Rectal smooth muscle tissue (tissue), 1 donor: ENCODE measurements at regions not wholly inside any gene's neighbourhood (a gene's known extent, or its start where the extent isn't known, plus 50 kb on each side); places are given as distances from the start of the nearest gene placed in this dataset.

Experiments used
- H3K27ac ChIP-seq: one replicate; pipeline ENCODE4 v1.7.0; 2013; ENCODE audit warnings: low read depth, low read length, inconsistent platforms
- H3K27me3 ChIP-seq: one replicate; pipeline ENCODE4 v1.7.0; 2013; ENCODE audit warnings: low read length; ENCODE audit not compliant: control insufficient read depth, insufficient read depth
- H3K36me3 ChIP-seq: one replicate; pipeline ENCODE4 v1.7.0; 2013; ENCODE audit warnings: low read length; ENCODE audit not compliant: control insufficient read depth, insufficient read depth
- H3K4me1 ChIP-seq: one replicate; pipeline ENCODE4 v1.7.0; 2013; ENCODE audit warnings: low read length; ENCODE audit not compliant: control insufficient read depth, insufficient read depth
- H3K4me3 ChIP-seq: one replicate; pipeline ENCODE4 v1.7.0; 2013; ENCODE audit warnings: low read length
- H3K9ac ChIP-seq: one replicate; pipeline ENCODE4 v1.7.0; 2013; ENCODE audit warnings: low read length

DNA sequence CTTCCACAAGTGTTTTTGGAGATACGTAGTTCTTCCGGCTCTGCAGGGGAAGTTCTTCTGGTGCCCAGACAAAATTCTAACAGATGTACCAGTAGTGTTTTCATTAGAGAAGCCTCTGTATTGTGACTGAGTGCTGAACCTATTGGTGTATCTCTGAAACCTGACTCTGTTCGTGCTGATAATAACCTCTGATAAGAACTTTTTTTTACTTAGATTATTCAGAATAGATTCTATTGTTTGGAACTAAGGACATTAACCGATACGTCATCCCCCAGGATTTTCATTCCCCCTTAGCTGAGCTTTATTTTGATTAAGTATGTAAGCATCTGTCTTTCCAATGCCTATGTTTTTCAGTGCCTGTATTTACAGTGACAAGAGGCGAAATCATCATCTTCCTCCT, 362.9 kb downstream of the PDGFC start:
- peaks cover 3% of the 10 kb centered on the region for H3K4me1 ChIP-seq
- H3K36me3 ChIP-seq = no peaks in the 10 kb centered on the region
- no peak overlapping the region for H3K27ac ChIP-seq
- H3K27me3 ChIP-seq = no peaks in the 10 kb centered on the region
- H3K4me3 ChIP-seq = no peak overlapping the region
- H3K9ac ChIP-seq = no peak overlapping the region

DNA sequence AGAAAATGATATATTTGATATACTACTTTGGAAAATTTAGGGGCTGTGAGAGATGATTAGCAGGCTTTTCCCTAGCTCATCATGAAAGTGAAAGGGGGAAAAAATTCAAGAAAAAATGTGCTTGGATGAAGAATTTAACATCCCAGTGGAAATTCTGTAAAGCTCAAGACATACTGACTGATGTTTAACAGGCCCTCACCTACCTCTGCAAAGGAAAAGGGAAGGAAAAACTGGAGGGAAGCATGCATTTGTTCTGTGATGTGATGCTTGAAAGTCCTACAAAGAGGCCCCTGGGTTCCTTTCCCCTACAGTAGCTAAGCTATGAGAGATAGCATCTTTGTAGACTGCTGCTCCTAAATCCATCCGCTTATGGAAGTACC, 364.1 kb downstream of the PDGFC start:
- no peak overlapping the region for H3K9ac ChIP-seq
- H3K4me3 ChIP-seq = no peak overlapping the region
- no peaks in the 10 kb centered on the region for H3K27me3 ChIP-seq
- H3K27ac ChIP-seq = no peak overlapping the region
- no peaks in the 10 kb centered on the region for H3K36me3 ChIP-seq
- H3K4me1 ChIP-seq = peaks cover 3% of the 10 kb centered on the region

GRCh38 chr4:156606554-156607477, 364.8 kb downstream of the PDGFC start:
- Histone ChIP-seq H3K36me3 (no peaks in the 10 kb centered on the region), H3K4me1 (peaks cover 3% of the 10 kb centered on the region), H3K4me3 (no peak overlapping the region), H3K27me3 (no peaks in the 10 kb centered on the region), H3K9ac (no peak overlapping the region), H3K27ac (no peak overlapping the region)

GRCh38 chr4:156598138-156598681, 373.4 kb downstream of the PDGFC start:
- Histone ChIP-seq H3K4me3 (no peak overlapping the region), H3K4me1 (no peaks in the 10 kb centered on the region), H3K27me3 (no peaks in the 10 kb centered on the region), H3K27ac (no peak overlapping the region), H3K9ac (no peak overlapping the region), H3K36me3 (no peaks in the 10 kb centered on the region)

DNA sequence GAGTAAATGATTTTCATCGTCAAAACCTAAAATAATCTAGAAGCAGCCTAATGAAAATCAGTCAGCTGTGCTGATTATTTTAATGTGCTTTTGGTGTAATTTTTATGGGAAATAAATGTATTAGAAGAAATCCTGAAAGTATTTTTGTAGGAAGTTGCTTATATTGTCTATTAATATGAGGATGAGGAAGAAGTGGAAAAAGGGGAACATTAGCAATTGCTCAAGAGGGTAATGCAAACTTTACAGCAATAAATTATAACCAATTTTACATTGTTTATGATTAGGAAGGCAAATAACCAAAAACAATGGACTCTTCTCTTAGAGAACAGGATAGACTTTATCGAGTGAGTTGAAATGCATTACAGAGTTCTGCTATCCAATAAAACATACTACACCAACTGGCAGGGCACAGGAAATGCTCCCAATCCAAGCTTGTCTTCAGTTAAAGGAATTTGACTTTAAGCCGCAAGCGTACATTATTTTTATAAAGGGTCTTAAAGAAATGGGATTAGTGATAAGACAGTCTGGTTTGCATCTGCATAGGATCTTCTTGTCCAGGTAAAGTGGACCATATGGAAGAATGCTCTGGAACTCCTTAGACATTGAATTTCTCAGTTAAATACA, 374.8 kb downstream of the PDGFC start:
- H3K4me1 ChIP-seq = no peaks in the 10 kb centered on the region
- no peaks in the 10 kb centered on the region for H3K27me3 ChIP-seq
- H3K27ac ChIP-seq = no peak overlapping the region
- H3K4me3 ChIP-seq = no peak overlapping the region
- no peaks in the 10 kb centered on the region for H3K36me3 ChIP-seq
- no peak overlapping the region for H3K9ac ChIP-seq

- Histone ChIP-seq H3K4me1 (no peaks in the 10 kb centered on the region), H3K36me3 (no peaks in the 10 kb centered on the region), H3K9ac (no peak overlapping the region), H3K4me3 (no peak overlapping the region), H3K27ac (no peak overlapping the region), H3K27me3 (no peaks in the 10 kb centered on the region)
Measured at GRCh38 chr4:156596026-156596425, 375.6 kb downstream of the PDGFC start.

GRCh38 chr4:156595041-156595440, 376.6 kb downstream of the PDGFC start:
- no peaks in the 10 kb centered on the region for H3K27me3 ChIP-seq
- H3K4me1 ChIP-seq = no peaks in the 10 kb centered on the region
- H3K36me3 ChIP-seq = no peaks in the 10 kb centered on the region
- H3K9ac ChIP-seq = no peak overlapping the region
- no peak overlapping the region for H3K27ac ChIP-seq
- no peak overlapping the region for H3K4me3 ChIP-seq

GRCh38 chr4:156594624-156595023, 377.0 kb downstream of the PDGFC start:
- H3K4me3 ChIP-seq = no peak overlapping the region
- H3K9ac ChIP-seq = no peak overlapping the region
- H3K27me3 ChIP-seq = no peaks in the 10 kb centered on the region
- H3K27ac ChIP-seq = no peak overlapping the region
- H3K36me3 ChIP-seq = no peaks in the 10 kb centered on the region
- H3K4me1 ChIP-seq = no peaks in the 10 kb centered on the region

- H3K4me3 ChIP-seq = no peak overlapping the region
- H3K9ac ChIP-seq = no peak overlapping the region
- H3K4me1 ChIP-seq = no peaks in the 10 kb centered on the region
- no peaks in the 10 kb centered on the region for H3K27me3 ChIP-seq
- no peaks in the 10 kb centered on the region for H3K36me3 ChIP-seq
- H3K27ac ChIP-seq = no peak overlapping the region
Measured at GRCh38 chr4:156593464-156593863, 378.1 kb downstream of the PDGFC start.

DNA sequence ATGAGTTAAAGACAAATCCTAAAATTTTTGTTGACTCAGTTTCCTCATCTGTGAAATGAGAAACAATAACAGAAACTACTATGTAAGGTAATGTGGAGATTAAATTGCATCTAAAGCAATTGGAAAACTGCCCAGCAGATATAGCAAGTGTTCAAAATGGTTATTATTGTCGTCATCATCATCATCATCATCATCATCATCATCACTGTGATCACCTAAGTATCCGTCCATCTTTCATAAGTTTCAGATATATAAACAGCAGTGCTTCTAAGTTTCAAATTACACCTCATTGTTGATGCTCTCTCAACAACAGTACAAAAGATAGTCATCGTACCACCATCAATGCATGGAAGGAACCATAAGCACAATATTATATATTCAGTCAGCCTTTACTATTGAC, 379.9 kb downstream of the PDGFC start:
- Histone ChIP-seq H3K9ac (no peak overlapping the region), H3K36me3 (no peaks in the 10 kb centered on the region), H3K4me3 (no peak overlapping the region), H3K27ac (no peak overlapping the region), H3K27me3 (no peaks in the 10 kb centered on the region), H3K4me1 (no peaks in the 10 kb centered on the region)

DNA sequence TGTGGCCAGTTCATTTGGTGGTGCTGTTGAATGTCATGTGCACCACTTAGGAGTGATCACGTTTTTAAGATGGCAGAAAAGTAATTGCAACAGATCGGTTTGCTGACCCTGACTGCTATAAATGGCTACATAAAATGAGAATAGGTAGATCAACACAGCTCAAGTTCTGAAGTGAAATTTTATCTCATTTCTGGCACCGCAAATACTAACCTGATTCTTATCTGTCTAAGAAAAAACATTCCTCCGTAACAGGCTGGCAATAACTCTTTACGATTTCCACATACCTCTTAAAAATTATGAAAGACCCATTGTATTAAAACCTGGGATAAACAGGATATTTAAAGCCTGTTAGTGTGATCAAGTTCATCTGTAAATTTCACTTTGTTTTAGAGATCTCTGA, 387.5 kb downstream of the PDGFC start:
- no peak overlapping the region for H3K4me3 ChIP-seq

DNA sequence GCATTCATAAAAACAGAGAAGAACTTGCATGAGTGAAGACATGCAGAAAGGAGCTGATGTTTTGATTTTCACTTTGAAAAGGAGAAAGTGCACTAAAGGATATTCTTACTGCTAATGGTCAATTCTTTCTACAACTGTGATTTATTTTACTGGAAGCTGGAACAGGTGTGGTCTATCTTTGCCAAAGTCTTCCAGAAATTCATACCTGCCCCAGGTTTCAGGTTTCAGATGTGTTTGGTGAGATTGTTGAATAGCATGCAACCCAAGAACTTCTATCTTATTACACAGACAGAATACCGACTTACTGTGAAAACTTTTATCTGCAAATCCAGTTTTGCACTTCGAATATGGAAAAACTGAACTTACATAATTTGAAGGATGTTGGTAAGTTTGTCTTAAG, 388.3 kb downstream of the PDGFC start:
- Histone ChIP-seq H3K4me3 (no peak overlapping the region), H3K27ac (no peak overlapping the region), H3K36me3 (no peaks in the 10 kb centered on the region), H3K4me1 (no peaks in the 10 kb centered on the region), H3K27me3 (no peaks in the 10 kb centered on the region), H3K9ac (no peak overlapping the region)

More for the DNA sequence above, 387.5 kb downstream of the PDGFC start:
- no peaks in the 10 kb centered on the region for H3K36me3 ChIP-seq
- no peaks in the 10 kb centered on the region for H3K4me1 ChIP-seq
- no peak overlapping the region for H3K27ac ChIP-seq
- no peaks in the 10 kb centered on the region for H3K27me3 ChIP-seq
- H3K9ac ChIP-seq = no peak overlapping the region
